Cardiac septum (tissue), 1 donor: ENCODE measurements at regions not wholly inside any gene's neighbourhood (a gene's known extent, or its start where the extent isn't known, plus 50 kb on each side); places are given as distances from the start of the nearest gene placed in this dataset.
"Not testable (repeated sequence)": the region's sequence is repeated elsewhere in the genome, so short reads cannot be mapped to it uniquely, and the experiment has no call there.

ENCODE experiments used
- DNase-seq: peaks from one replicate; pipeline ENCODE4 v3.0.0-alpha.2; 2020; ENCODE audit warnings: low spot score
- intact Hi-C: fragments of 100-400 bp; cut with DNase I; formaldehyde crosslinking; loops from one replicate; pipeline ENCODE4 v1.14.0; 2022
- donor health status: DM: no; HTN: no; CAD: no.

- DNase-seq = no peak
- intact Hi-C loops = no loop called here
Observed at GRCh38 chr9:75197561-75197960, 109.2 kb downstream of the OSTF1 start.

GRCh38 chr9:75198436-75198835 lies 110.1 kb downstream of the OSTF1 start:
- intact Hi-C loops = no loop called here
- no peak for DNase-seq

DNA sequence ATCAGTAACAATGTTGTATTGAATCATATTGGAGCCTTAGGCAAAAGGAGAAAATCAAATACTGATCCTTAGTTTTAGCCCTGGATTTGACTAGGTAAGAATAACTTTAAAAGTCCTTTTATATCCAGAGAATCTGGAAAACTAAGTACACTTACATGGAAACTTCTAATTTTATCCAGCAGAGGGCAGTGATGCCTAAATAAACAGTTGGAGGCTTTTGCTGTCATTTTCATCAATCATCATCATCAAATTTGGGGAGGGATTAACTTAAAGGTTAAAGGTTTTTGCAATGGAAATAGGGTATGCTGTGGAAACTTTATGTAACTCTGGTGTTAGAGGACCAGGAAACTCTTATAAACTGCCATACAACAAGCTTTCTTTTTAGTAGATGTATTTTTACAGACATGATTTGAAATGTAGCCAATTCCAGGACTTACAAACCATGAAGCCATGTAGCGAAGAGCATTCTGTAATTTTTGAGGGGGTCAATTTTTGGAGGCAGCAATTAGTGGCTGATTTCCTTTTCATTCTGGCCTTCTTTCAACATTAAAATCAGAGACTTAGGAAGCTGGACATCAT lies 112.7 kb downstream of the OSTF1 start:
- intact Hi-C loops = no loop called here
- no peak for DNase-seq

DNA sequence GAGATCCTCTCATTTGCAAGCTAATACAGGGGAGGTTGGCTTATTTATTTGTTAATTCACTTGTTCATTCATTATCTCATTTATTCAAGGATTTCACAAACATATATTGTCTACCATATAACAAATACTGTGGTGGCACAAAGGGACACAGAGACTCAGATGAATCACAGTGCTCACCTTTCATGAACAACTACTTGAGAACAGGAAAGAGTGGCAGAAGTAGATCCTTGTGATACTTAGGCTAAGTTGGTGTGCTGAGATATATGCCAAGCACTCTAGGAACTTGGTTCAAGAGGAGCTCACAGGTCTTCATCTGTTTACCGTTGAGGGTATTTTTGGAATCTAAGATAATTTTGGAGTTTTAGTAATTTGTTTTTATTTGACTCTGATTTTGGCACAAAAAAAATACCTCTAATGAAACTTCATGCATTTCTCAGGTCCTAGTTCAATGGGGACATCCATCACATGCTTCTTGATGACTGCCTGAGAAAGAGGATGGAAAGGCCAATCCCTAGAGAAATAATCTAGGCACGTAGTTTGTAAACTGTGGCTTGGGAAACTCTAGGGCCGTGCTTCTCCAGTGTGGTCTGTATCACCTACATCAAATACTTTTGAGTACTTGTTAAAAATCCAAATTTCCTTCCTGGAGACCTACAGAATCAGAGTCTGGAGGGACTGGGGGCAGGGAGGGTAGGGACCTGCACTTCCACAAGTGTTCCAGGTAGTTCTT lies 113.3 kb downstream of the OSTF1 start:
- no peak for DNase-seq
- intact Hi-C loops = no loop called here

DNA sequence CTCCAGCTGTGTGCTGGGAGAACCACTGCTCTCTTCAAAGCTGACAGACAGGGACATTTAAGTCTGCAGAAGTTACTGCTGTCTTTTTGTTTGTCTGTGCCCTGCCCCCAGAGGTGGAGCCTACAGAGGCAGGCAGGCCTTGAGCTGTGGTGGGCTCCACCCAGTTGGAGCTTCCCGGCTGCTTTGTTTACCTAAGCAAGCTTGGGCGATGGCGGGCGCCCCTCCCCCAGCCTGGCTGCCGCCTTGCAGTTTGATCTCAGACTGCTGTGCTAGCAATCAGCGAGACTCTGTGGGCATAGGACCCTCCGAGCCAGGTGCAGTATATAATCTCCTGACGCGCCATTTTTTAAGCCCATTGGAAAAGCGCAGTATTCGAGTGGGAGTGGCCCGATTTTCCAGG lies 119.7 kb downstream of the OSTF1 start:
- intact Hi-C loops, DNase-seq: not testable (repeated sequence)

- DNase-seq = no peak
- intact Hi-C loops = no loop called here
Observed at GRCh38 chr9:75210215-75210614, 121.9 kb downstream of the OSTF1 start.

- DNase-seq = no peak
- intact Hi-C loops = no loop called here
Observed at GRCh38 chr9:75213765-75214164, 125.5 kb downstream of the OSTF1 start.

GRCh38 chr9:75226403-75227139 lies 138.3 kb downstream of the OSTF1 start:
- intact Hi-C loops = no loop called here
- no peak for DNase-seq

GRCh38 chr9:75228893-75229292 lies 140.6 kb downstream of the OSTF1 start:
- DNase-seq = no peak
- intact Hi-C loops = no loop called here

DNA sequence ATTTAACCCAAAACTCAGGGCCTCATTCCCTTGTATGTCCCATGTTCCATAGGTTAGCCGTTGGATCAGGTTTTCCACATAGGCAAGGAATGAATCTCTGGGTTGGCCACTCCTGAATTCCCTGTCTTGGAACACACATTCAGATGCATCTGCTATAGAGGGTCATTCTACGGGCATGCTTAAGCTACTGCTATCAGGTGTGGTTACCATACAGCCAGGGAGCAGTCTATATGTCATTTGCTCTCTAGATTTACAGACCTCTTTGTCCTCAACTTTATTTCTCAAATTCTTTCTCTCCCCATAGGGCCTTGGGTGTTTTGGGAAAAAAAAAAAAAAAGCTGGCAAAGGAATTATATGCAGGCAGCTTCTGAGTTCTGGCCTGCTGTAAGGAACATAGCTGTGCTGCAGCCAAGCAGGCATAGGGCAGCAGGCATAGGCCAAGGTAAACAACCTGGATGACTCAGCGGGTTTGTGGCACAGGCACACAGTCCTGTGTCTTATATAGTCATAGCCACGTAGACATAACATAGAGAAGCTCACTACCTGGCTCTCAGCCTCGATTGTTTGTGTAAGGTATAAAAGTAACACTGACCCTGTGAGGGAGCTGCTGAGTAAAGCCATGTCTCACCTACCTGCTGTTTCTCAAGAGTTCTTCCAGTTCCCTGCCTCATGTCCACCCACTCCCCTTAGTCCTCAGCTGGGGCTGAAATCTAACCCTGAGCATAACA lies 141.5 kb downstream of the OSTF1 start:
- no peak for DNase-seq
- intact Hi-C loops = no loop called here

DNA sequence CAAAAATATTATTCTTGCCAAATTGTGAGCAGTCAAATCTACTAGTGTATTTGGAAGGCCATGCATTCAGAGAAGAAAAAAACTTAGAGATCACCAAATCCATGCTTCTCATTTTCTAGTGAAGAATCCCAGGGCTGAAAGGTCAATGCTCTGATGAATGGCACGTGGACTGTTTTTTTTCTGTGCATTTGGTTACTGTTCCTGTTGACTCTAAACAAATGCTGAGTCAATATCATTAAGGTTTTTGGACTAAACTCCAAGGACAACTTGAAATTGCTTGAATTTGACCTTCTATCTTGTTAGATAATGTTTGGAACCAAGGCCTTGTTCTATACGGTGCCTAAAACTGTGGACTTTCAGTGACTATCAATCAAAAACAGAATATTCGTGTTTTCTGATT lies 142.2 kb downstream of the OSTF1 start:
- intact Hi-C loops = no loop called here
- no peak for DNase-seq

DNA sequence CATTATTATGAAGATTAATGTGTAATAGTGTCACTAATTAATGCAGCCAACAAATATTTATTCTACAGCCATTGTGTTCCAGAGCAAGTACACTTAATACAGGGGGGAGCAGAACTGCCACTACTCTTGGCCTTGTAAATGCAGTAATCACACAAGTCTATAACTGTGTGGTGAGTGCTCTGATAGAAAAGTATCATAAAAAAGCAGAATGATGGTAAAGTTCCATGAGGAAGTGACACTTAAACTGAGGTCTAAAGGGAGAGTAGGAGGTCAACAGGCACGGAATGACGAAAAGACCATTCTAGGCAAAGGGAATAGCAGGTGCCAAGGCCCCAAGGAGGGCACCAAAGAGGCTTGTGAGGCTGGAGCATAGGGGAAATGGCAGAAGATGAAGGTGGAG lies 142.9 kb downstream of the OSTF1 start:
- intact Hi-C loops = no loop called here
- DNase-seq = no peak

DNA sequence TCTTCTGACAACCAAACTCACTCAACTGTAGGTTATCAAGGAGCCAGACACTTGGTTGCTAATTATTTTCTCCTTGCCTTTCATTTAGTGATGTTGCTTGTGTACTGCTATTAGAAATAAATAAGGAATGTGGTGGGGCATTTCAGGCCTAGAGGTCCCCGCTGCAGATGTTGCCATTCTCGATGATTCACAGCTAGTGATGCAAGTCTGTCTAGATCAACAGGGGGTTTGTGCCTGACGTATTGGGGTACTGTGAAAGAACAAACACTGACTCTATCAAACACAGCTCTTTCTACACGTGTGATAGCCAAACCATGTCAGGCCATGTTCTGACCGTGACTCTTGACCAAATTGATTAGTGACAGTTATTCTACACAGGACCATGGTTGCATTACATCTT lies 144.7 kb downstream of the OSTF1 start:
- no peak for DNase-seq
- intact Hi-C loops = no loop called here

- intact Hi-C loops = no loop called here
- no peak for DNase-seq
Observed at GRCh38 chr9:75235632-75236031, 147.3 kb downstream of the OSTF1 start.

DNA sequence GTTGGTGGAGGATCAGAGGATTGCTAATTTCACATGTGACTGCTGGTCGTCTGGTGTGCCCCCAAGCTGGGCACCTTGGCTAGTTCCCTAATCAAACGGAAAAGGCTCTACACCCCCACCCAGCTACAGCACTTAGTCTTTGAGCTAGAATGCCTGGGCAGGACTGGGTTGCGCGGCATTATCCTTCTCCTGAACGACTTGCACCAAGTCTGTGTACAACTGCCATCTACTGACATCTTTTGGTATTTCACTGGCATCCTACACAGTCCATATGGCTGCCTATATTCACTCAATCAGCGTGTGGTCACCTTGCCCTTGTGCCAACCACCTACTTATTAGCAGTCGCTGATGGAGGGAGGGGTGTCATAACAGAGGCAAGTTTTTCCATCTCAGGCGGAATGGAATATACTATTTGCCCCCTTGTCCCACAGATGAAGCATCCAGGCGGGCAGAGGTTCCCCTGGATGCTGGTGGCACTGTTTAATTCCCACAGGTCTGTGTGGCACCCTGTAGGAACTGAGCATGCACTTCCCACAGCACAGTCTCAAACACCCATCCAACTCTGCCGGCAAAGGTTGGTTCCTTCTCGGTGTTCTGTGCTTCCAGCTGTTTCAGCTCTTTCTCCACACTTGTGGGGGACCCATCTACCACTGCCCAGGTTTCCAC lies 150.1 kb downstream of the OSTF1 start:
- intact Hi-C loops = no loop called here
- DNase-seq = no peak

DNA sequence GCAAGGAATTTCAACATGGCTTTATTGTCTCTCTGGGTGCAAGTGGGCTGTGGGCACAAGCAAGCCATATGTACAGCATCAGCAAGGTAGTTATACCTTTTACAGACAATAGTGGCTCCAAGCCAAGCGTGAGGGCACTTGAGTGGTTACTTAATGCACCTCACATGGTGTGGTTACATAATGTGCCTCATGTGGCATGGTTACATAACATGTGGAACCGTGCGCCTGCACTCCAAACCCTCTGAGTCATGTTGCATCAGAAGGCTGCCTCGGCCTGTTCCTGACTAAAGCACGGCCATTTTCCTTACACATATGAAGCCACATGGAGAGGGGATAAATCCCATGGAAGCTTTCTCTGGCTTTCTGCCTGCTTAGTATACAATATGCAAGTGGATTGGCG lies 150.9 kb downstream of the OSTF1 start:
- no peak for DNase-seq
- intact Hi-C loops = no loop called here

- DNase-seq = no peak
- intact Hi-C loops = no loop called here
Observed at GRCh38 chr9:75242426-75242825, 154.1 kb downstream of the OSTF1 start.

- intact Hi-C loops = no loop called here
- no peak for DNase-seq
Observed at GRCh38 chr9:75246949-75247348, 158.6 kb downstream of the OSTF1 start.

GRCh38 chr9:75265525-75265972 lies 177.2 kb downstream of the OSTF1 start:
- intact Hi-C loops = loop anchor here (5.0 kb wide), 1 partner anchor 592 kb away; no protein-coding TSS in a partner anchor
- DNase-seq = no peak

DNA sequence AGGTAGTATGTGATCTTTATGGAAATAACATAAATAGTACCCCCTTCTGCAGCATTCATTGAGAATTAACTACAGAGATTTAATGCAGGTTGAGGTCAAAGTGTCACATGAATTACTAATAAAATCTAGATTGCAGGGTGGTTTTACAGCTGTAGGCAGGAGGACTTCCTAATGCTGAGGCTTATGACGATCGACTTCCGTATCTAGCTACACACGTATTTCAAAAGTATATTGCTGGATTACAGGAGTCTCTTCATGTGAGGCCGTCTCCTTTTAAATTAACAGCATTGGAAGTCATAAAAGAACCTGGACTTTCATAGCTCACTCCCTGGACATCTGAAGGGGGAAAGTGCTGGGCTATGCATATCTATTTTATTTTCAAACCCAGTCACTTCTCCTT lies 180.9 kb downstream of the OSTF1 start:
- DNase-seq = no peak
- intact Hi-C loops = loop anchor here (5.0 kb wide), 1 partner anchor 588 kb away; no protein-coding TSS in a partner anchor
